GM23338 (cell line): ENCODE measurements at regions not wholly inside any gene's neighbourhood (a gene's known extent, or its start where the extent isn't known, plus 50 kb on each side); places are given as distances from the start of the nearest gene placed in this dataset.

Experiments
- ATAC-seq: fragments of 200-7000 bp; cut with Tn5 transposase; 3 replicates; pipeline ENCODE4 v1.9.1; 2020
- DNase-seq: peaks from one replicate; pipeline ENCODE4 v3.0.0-alpha.2; 2015; ENCODE audit warnings: low spot score
- H2AFZ ChIP-seq: fragments of 200-600 bp; sonication (generic); 2 replicates; pipeline ENCODE4 v1.8.0; 2016; ENCODE audit warnings: antibody characterized with exemption, mild to moderate bottlenecking, moderate library complexity
- H3F3A ChIP-seq: fragments of 200-600 bp; sonication (generic); replicated peaks from 2 replicates; pipeline ENCODE4 v1.8.0; 2017; ENCODE audit warnings: antibody characterized with exemption, mixed run types, low read depth
- H3K27ac ChIP-seq: fragments of 200-600 bp; sonication (generic); 2 replicates; pipeline ENCODE4 v1.6.1; 2016; ENCODE audit warnings: low read depth
- H3K27me3 ChIP-seq: fragments of 200-600 bp; sonication (generic); 2 replicates; pipeline ENCODE4 v1.8.0; 2016; ENCODE audit warnings: mild to moderate bottlenecking, mixed run types, moderate library complexity; ENCODE audit not compliant: insufficient read depth
- H3K36me3 ChIP-seq: fragments of 200-600 bp; sonication (generic); 2 replicates; pipeline ENCODE4 v1.8.0; 2016; ENCODE audit warnings: mild to moderate bottlenecking; ENCODE audit not compliant: insufficient read depth
- H3K4me1 ChIP-seq: fragments of 200-600 bp; sonication (generic); 2 replicates; pipeline ENCODE4 v1.8.0; 2016; ENCODE audit warnings: mild to moderate bottlenecking, moderate library complexity; ENCODE audit not compliant: insufficient read depth
- H3K4me2 ChIP-seq: fragments of 200-600 bp; sonication (generic); 2 replicates; pipeline ENCODE4 v1.7.1; 2017; ENCODE audit warnings: mixed run types
- H3K4me3 ChIP-seq: fragments of 200-600 bp; sonication (generic); 2 replicates; pipeline ENCODE4 v1.6.1; 2016; ENCODE audit warnings: mixed run types
- H3K79me2 ChIP-seq: fragments of 200-600 bp; sonication (generic); replicated peaks from 2 replicates; pipeline ENCODE4 v1.8.0; 2017; ENCODE audit warnings: mild to moderate bottlenecking; ENCODE audit not compliant: insufficient read depth
- H3K9me2 ChIP-seq: fragments of 200-600 bp; sonication (generic); 2 replicates; pipeline ENCODE4 v1.8.0; 2017; ENCODE audit not compliant: insufficient read depth
- H4K20me1 ChIP-seq: fragments of 200-600 bp; sonication (generic); replicated peaks from 2 replicates; pipeline ENCODE4 v1.8.0; 2017; ENCODE audit warnings: mild to moderate bottlenecking; ENCODE audit not compliant: insufficient read depth
- H3K27ac Mint-ChIP-seq: 2 replicates; pipeline ENCODE4 v1.8.0; 2020; ENCODE audit warnings: inconsistent platforms, mild to moderate bottlenecking, moderate library complexity, mixed read lengths
- H3K27me3 Mint-ChIP-seq: 3 replicates; pipeline ENCODE4 v1.8.0; 2022; ENCODE audit warnings: low read depth, mild to moderate bottlenecking, moderate library complexity, mixed read lengths, inconsistent platforms; ENCODE audit not compliant: insufficient read depth, poor library complexity
- H3K36me3 Mint-ChIP-seq: 3 replicates; pipeline ENCODE4 v1.8.0; 2021; ENCODE audit warnings: low read depth, mild to moderate bottlenecking, inconsistent platforms, moderate library complexity, mixed read lengths
- H3K4me1 Mint-ChIP-seq: 3 replicates; pipeline ENCODE4 v1.8.0; 2020; ENCODE audit warnings: mild to moderate bottlenecking, inconsistent platforms, mixed read lengths
- H3K4me3 Mint-ChIP-seq: 3 replicates; pipeline ENCODE4 v1.8.0; 2021; ENCODE audit warnings: moderate library complexity, mild to moderate bottlenecking, inconsistent platforms, mixed read lengths
- H3K9me3 Mint-ChIP-seq: 3 replicates; pipeline ENCODE4 v1.8.0; 2020; ENCODE audit warnings: moderate library complexity, mild to moderate bottlenecking, inconsistent platforms, mixed read lengths
- CREB1 ChIP-seq: fragments of 250-450 bp; sonication (Bioruptor Pico); IDR thresholded peaks from 2 replicates; pipeline ENCODE4 v1.5.0; 2020; ENCODE audit warnings: low read depth, mild to moderate bottlenecking, moderate library complexity
- EZH2 ChIP-seq: fragments of 200-600 bp; sonication (generic); IDR thresholded peaks from one replicate; pipeline ENCODE4 v1.8.0; 2017; ENCODE audit warnings: antibody characterized with exemption, mild to moderate bottlenecking, low read depth; ENCODE audit not compliant: unreplicated experiment
- EZH2phosphoT487 ChIP-seq: fragments of 200-600 bp; sonication (generic); IDR thresholded peaks from one replicate; pipeline ENCODE4 v1.8.1; 2018; ENCODE audit warnings: antibody characterized with exemption; ENCODE audit not compliant: unreplicated experiment
- JUNB ChIP-seq: IDR thresholded peaks from one replicate; pipeline ENCODE4 v1.6.1; 2016; ENCODE audit warnings: antibody characterized with exemption; ENCODE audit not compliant: unreplicated experiment
- NANOG ChIP-seq: IDR thresholded peaks from 2 replicates; pipeline ENCODE4 v1.6.1; 2016; ENCODE audit warnings: antibody characterized with exemption, borderline replicate concordance
- ZNF114 ChIP-seq: fragments of 250-450 bp; sonication (Bioruptor Pico); IDR thresholded peaks from 2 replicates; pipeline ENCODE4 v1.5.0; 2020; ENCODE audit warnings: mild to moderate bottlenecking, moderate library complexity
- ZNF331 ChIP-seq: fragments of 250-450 bp; sonication (Bioruptor Pico); IDR thresholded peaks from 2 replicates; pipeline ENCODE4 v1.5.0; 2020; ENCODE audit warnings: low read depth, mild to moderate bottlenecking, moderate library complexity
- TF ChIP-seq, protein P1 (sequence below): fragments of 250-450 bp; sonication (Bioruptor Pico); IDR thresholded peaks from 2 replicates; pipeline ENCODE4 v1.5.0; 2020; ENCODE audit warnings: mild to moderate bottlenecking, moderate library complexity
- TF ChIP-seq, protein P2 (sequence below): IDR thresholded peaks from one replicate; pipeline ENCODE4 v1.6.1; 2018; ENCODE audit warnings: antibody characterized with exemption; ENCODE audit not compliant: unreplicated experiment
- TF ChIP-seq, protein P3 (sequence below), 2 experiments: fragments of 200-600 bp in 1 of 2; sonication (generic) in 1 of 2; conservative IDR thresholded peaks; 2 replicates each; pipeline versions ENCODE4 v1.5.1 to v1.6.1; 2016 to 2017; ENCODE audit warnings: antibody characterized with exemption in 2 of 2, low read depth in 2 of 2, mild to moderate bottlenecking in 2 of 2, moderate library complexity in 1 of 2

DNA sequence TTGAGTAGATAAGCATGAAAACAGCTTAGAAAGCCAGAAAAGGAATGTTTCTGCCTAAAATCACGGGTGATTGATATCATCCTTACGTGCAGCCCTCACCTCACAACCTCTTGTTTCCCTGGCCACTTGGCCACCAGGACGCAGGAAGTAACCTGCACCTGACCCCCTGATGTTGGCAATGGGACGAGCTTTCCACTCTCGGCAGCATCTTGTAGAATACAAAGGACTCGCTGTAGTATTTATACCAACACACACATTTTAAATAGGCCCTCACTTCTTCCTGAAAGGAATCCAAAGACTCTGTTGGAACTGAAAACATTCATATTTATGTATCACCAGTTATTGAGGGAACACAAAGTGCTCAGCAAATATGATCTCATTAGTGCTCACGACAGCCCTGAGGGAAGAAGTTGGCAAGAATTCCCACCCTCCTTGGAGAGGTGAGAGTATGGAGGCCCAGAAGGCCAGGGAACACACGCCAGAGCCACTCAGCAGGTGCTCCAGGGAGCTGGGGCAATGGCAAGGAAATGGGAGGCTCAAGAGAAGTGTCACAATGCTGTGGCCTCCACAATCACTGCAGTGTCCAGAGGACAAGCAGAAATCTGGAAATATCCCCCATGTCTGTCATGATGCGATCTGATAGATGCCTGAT is 103.3 kb upstream of the KIT start:
- no peak overlapping the region for H3K4me3 Mint-ChIP-seq
- Histone ChIP-seq H3K36me3 (no peaks in the 10 kb centered on the region), H3K4me1 (peaks cover 7% of the 10 kb centered on the region), H3K79me2 (no peaks in the 10 kb centered on the region), H3K27me3 (no peaks in the 10 kb centered on the region), H3K4me3 (no peak overlapping the region), H4K20me1 (no peaks in the 10 kb centered on the region), H3F3A (no peaks in the 10 kb centered on the region), H3K4me2 (no peak overlapping the region), H2AFZ (no peak overlapping the region), H3K27ac (no peak overlapping the region), H3K9me2 (no peaks in the 10 kb centered on the region)
- no peaks in the 10 kb centered on the region for H3K9me3 Mint-ChIP-seq
- no peak overlapping the region for H3K27ac Mint-ChIP-seq
- ATAC-seq: no peak
- no peaks in the 10 kb centered on the region for H3K36me3 Mint-ChIP-seq
- TF ChIP-seq NANOG: no peak
- no peak for TF ChIP-seq EZH2phosphoT487
- peaks cover 16% of the 10 kb centered on the region for H3K4me1 Mint-ChIP-seq
- no peak for DNase-seq
- H3K27me3 Mint-ChIP-seq: peaks cover 3% of the 10 kb centered on the region

DNA sequence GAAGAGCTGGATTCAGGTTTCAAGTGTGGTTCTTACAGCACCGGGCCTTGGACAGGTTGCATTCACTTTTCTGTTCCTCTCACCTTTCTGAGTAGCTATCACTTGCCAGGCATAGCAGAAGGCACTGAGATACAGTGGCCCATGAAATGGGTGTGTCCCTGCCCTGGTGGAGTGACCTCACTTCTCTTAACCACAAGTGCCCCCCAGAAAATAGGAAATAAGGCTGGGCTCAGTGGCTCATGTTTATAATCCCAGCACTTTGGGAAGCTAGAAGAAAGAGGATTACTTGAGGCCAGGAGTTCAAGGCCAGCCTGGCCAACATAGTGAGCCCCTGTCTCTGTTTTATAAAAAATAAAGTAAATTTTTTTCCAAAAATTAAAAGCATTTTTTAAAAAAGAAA is 101.7 kb upstream of the KIT start:
- H3K4me2 ChIP-seq: no peak overlapping the region
- H3K4me3 Mint-ChIP-seq: no peak overlapping the region
- H2AFZ ChIP-seq: no peak overlapping the region
- H3K79me2 ChIP-seq: no peaks in the 10 kb centered on the region
- H3K4me1 Mint-ChIP-seq: peaks cover 10% of the 10 kb centered on the region
- H3K36me3 Mint-ChIP-seq: no peaks in the 10 kb centered on the region
- H3K9me2 ChIP-seq: no peaks in the 10 kb centered on the region
- no peaks in the 10 kb centered on the region for H3K27me3 Mint-ChIP-seq
- no peaks in the 10 kb centered on the region for H3K27me3 ChIP-seq
- H3K36me3 ChIP-seq: no peaks in the 10 kb centered on the region
- H3F3A ChIP-seq: no peaks in the 10 kb centered on the region
- no peak overlapping the region for H3K27ac ChIP-seq
- no peaks in the 10 kb centered on the region for H3K4me1 ChIP-seq
- ATAC-seq (no peak), DNase-seq (no peak)
- no peaks in the 10 kb centered on the region for H3K9me3 Mint-ChIP-seq
- no peaks in the 10 kb centered on the region for H4K20me1 ChIP-seq
- H3K4me3 ChIP-seq: no peak overlapping the region
- H3K27ac Mint-ChIP-seq: no peak overlapping the region
- TF ChIP-seq JUNB (no peak), EZH2 (no peak), NANOG (no peak), ZNF331 (CRISPR knock-in tag) (no peak), ZNF114 (CRISPR knock-in tag) (no peak), CREB1 (CRISPR knock-in tag) (no peak), EZH2phosphoT487 (no peak)
- TF ChIP-seq, protein P1, sequence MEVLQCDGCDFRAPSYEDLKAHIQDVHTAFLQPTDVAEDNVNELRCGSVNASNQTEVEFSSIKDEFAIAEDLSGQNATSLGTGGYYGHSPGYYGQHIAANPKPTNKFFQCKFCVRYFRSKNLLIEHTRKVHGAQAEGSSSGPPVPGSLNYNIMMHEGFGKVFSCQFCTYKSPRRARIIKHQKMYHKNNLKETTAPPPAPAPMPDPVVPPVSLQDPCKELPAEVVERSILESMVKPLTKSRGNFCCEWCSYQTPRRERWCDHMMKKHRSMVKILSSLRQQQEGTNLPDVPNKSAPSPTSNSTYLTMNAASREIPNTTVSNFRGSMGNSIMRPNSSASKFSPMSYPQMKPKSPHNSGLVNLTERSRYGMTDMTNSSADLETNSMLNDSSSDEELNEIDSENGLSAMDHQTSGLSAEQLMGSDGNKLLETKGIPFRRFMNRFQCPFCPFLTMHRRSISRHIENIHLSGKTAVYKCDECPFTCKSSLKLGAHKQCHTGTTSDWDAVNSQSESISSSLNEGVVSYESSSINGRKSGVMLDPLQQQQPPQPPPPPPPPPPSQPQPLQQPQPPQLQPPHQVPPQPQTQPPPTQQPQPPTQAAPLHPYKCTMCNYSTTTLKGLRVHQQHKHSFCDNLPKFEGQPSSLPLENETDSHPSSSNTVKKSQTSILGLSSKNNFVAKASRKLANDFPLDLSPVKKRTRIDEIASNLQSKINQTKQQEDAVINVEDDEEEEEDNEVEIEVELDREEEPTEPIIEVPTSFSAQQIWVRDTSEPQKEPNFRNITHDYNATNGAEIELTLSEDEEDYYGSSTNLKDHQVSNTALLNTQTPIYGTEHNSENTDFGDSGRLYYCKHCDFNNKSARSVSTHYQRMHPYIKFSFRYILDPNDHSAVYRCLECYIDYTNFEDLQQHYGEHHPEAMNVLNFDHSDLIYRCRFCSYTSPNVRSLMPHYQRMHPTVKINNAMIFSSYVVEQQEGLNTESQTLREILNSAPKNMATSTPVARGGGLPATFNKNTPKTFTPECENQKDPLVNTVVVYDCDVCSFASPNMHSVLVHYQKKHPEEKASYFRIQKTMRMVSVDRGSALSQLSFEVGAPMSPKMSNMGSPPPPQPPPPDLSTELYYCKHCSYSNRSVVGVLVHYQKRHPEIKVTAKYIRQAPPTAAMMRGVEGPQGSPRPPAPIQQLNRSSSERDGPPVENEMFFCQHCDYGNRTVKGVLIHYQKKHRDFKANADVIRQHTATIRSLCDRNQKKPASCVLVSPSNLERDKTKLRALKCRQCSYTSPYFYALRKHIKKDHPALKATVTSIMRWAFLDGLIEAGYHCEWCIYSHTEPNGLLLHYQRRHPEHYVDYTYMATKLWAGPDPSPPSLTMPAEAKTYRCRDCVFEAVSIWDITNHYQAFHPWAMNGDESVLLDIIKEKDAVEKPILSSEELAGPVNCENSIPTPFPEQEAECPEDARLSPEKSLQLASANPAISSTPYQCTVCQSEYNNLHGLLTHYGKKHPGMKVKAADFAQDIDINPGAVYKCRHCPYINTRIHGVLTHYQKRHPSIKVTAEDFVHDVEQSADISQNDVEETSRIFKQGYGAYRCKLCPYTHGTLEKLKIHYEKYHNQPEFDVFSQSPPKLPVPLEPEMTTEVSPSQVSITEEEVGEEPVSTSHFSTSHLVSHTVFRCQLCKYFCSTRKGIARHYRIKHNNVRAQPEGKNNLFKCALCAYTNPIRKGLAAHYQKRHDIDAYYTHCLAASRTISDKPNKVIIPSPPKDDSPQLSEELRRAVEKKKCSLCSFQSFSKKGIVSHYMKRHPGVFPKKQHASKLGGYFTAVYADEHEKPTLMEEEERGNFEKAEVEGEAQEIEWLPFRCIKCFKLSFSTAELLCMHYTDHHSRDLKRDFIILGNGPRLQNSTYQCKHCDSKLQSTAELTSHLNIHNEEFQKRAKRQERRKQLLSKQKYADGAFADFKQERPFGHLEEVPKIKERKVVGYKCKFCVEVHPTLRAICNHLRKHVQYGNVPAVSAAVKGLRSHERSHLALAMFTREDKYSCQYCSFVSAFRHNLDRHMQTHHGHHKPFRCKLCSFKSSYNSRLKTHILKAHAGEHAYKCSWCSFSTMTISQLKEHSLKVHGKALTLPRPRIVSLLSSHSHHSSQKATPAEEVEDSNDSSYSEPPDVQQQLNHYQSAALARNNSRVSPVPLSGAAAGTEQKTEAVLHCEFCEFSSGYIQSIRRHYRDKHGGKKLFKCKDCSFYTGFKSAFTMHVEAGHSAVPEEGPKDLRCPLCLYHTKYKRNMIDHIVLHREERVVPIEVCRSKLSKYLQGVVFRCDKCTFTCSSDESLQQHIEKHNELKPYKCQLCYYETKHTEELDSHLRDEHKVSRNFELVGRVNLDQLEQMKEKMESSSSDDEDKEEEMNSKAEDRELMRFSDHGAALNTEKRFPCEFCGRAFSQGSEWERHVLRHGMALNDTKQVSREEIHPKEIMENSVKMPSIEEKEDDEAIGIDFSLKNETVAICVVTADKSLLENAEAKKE (CRISPR knock-in tag): no peak
- TF ChIP-seq, protein P2, sequence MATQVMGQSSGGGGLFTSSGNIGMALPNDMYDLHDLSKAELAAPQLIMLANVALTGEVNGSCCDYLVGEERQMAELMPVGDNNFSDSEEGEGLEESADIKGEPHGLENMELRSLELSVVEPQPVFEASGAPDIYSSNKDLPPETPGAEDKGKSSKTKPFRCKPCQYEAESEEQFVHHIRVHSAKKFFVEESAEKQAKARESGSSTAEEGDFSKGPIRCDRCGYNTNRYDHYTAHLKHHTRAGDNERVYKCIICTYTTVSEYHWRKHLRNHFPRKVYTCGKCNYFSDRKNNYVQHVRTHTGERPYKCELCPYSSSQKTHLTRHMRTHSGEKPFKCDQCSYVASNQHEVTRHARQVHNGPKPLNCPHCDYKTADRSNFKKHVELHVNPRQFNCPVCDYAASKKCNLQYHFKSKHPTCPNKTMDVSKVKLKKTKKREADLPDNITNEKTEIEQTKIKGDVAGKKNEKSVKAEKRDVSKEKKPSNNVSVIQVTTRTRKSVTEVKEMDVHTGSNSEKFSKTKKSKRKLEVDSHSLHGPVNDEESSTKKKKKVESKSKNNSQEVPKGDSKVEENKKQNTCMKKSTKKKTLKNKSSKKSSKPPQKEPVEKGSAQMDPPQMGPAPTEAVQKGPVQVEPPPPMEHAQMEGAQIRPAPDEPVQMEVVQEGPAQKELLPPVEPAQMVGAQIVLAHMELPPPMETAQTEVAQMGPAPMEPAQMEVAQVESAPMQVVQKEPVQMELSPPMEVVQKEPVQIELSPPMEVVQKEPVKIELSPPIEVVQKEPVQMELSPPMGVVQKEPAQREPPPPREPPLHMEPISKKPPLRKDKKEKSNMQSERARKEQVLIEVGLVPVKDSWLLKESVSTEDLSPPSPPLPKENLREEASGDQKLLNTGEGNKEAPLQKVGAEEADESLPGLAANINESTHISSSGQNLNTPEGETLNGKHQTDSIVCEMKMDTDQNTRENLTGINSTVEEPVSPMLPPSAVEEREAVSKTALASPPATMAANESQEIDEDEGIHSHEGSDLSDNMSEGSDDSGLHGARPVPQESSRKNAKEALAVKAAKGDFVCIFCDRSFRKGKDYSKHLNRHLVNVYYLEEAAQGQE: no peak
- TF ChIP-seq, protein P3, sequence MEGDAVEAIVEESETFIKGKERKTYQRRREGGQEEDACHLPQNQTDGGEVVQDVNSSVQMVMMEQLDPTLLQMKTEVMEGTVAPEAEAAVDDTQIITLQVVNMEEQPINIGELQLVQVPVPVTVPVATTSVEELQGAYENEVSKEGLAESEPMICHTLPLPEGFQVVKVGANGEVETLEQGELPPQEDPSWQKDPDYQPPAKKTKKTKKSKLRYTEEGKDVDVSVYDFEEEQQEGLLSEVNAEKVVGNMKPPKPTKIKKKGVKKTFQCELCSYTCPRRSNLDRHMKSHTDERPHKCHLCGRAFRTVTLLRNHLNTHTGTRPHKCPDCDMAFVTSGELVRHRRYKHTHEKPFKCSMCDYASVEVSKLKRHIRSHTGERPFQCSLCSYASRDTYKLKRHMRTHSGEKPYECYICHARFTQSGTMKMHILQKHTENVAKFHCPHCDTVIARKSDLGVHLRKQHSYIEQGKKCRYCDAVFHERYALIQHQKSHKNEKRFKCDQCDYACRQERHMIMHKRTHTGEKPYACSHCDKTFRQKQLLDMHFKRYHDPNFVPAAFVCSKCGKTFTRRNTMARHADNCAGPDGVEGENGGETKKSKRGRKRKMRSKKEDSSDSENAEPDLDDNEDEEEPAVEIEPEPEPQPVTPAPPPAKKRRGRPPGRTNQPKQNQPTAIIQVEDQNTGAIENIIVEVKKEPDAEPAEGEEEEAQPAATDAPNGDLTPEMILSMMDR (conservative IDR thresholded peaks at IDR 0.05; ENCODE audit: low read depth in 2 of 2): no peak
